Muscle of back (tissue), 3 donors: ENCODE measurements at regions not wholly inside any gene's neighbourhood (a gene's known extent, or its start where the extent isn't known, plus 50 kb on each side); places are given as distances from the start of the nearest gene placed in this dataset.

Source experiments
- DNase-seq, 3 donors: peaks; one replicate each; pipeline versions ENCODE4 v3.0.0 to v3.0.0-alpha.2; 2013

DNA sequence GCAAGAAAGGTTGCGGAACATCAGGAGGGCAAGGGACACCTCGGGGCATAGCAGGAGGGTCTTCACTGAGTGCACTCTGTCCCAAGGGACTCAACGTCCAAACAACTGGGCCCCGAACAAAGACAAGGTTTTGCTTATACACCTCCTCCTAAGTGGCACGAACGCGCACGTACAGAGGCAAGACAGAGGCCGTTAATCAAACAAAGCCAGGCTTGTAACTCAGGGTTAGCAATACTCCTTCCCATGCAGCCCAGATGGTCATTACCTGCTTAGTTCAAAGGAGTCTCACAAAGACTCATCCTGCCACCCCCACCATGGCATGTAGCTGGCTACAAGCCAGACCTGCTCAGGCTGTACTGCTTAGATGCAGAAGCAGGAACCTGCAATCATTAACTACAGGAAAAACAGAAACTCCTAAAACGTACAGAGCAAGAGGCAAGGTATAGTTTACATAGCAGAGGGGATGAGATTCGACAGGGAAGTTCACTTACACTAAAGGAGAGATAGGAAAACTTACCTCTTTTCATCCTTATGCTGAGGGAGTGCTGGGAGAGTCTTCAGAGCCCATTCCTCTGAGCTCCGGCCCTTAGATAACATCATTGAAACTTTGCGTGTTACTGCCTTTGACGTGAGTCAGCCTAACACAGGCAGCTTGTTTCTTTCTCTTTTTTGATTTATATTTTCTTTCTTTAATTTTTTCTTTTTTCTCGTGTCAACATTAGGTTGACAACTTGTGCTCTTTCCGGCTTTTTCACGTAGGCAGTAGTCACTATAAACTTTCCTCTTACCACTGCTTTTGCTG lies 1319.1 kb downstream of the TMEM121 start:
- no peak for DNase-seq

DNA sequence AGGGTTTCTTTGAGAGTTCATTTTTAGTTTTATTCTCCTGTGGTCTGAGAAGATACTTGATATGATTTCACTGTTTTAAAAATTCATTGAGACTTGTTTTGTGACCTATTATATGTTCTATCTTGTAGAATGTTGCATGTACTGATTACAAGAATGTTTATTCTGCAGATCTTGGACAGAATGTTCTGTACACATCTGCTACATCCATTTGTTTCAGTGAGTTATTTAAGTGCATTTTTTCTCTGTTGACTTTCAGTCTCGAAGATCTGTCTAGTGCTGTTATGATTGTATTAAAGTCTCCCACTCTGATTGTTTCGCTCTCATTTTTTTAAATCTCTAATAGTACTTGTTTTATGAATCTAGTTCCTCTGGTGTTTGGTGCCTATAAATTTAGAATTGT lies 1319.8 kb downstream of the TMEM121 start:
- DNase-seq: no peak

GRCh38 chr14:106848330-106849121 lies 1322.1 kb downstream of the TMEM121 start:
- no peak for DNase-seq

DNA sequence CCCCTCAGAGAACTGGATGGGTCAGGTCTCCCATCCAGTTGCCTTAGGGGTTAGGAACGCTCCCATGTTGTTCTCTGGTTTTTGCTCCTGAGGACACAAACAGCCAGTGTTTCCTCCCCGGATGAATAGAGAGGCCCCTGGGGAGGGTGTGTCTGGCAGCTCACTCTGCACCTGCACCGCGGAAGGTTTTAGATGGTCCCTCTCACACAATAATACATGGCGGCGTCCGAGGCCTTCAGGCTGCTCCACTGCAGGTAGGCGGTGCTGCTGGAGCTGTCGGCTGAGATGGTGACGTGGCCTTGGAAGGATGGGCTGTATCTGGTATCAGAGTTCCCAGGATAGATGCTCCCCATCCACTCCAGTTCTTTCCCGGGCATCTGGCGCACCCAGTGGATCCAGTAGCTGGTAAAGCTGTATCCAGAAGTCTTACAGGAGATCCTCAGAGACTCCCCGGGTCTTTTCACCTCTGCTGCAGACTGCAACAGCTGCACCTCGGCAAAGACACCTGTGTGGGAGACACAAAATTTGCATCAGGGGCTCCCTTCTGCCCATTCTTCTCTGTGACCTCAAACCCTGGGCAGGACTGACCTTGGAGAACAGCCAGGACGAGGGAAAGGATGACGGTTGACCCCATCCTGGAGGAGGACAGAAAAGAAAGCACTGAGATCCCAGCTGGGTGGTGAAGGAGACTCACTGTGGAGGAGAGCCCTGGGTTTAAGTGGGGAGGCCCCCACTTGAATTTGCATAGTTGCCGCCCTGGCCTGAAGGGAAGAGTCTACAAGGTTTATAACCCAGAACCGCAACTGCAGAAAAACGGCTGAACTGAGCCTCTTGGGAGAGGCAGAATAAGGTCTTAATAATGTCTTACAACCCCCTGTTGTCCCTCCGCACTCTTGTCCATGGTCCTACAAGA lies 1324.8 kb downstream of the TMEM121 start:
- no peak for DNase-seq

DNA sequence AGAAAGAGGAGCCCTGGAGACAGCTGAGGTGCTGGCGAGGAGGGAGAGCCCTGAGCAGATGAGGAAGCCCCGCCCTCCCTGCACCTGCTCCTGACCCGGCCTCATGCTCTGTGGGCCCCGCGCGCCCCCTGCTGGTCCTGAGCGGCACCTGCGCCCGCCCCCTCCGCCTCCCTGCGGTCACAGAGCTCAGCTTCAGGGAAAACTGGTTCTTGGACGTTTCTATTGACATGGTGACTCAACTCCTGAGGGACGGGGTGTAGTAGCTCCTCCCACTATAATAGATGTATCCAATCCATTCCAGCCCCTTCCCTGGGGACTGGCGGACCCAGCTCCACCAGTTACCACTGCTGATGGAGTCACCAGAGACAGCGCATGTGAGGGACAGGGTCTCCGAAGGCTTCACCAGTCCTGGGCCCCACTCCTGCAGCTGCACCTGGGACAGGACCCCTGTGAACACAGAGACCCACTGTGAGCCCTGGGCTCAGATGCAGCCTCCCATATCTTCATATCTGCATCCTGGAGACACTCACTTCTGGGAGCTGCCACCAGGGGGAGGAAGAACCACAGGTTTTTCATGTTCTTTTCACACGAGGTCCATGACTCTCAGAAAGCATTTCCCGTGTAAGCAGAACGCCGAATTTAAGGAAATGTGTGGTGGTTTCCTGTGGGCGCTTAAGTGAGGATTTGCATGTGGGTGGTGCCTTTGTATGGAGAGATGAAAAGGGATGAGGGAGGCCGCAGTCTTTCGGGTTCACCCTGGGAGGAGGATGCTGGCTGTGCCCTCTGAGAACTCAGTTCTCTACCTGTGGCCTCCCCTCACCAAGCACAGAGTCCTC lies 1346.4 kb downstream of the TMEM121 start:
- DNase-seq: no peak

GRCh38 chr14:106874350-106874749 lies 1348.0 kb downstream of the TMEM121 start:
- no peak for DNase-seq

- DNase-seq: no peak
Measured at GRCh38 chr14:106875503-106875902, 1349.1 kb downstream of the TMEM121 start.

DNA sequence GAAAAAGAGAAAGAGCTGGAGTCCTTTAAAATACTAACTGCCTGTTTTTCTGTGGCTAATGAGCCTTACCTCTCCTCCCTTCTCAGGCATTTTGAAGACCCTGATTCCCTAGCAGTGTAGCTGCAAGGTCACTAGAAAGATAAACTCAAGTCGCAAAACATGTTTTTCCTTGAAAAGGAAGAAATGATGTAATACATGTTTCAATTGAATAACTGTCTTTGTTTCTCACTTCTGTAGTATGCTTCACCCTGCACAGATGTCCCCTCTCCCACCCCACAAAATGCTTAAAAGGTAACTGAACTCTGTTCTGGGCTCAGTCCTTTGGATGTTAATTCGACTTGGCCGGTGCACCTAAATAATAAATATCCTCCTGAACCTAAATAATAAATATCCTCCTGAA lies 1350.3 kb downstream of the TMEM121 start:
- no peak for DNase-seq

GRCh38 chr14:106877517-106877916 lies 1351.1 kb downstream of the TMEM121 start:
- no peak for DNase-seq

DNA sequence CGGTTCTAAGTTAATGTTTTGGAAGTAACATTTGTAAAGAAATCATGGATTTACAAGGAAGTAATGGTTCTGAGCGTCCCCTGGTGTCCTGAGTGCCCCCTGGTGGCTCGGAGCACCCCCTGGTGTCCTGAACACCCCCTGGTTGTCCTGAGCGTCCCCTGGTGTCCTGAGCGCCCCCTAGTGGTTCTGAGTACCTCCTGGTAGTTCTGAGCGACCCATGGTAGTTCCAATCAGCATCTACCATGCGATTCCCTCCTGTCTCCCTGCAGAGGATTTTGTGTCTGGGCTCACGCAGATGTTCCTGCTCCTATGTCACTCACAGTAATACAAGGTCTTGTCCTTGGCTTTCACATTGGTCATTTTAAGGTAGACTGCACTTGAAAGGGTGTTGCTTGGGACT lies 1352.9 kb downstream of the TMEM121 start:
- DNase-seq: no peak

- peak in 1 of 3 donors; percentile 33 for DNase-seq
Measured at GRCh38 chr14:106883218-106883692, 1356.9 kb downstream of the TMEM121 start.
